ENCODE measurements at regions not wholly inside any gene's neighbourhood (a gene's known extent, or its start where the extent isn't known, plus 50 kb on each side); places are given as distances from the start of the nearest gene placed in this dataset.
A peak's percentile ranks its signal among the peaks of the same experiment; 100 is the strongest.
"Not testable (repeated sequence)": the region's sequence is repeated elsewhere in the genome, so short reads cannot be mapped to it uniquely, and the experiment has no call there.

DNA sequence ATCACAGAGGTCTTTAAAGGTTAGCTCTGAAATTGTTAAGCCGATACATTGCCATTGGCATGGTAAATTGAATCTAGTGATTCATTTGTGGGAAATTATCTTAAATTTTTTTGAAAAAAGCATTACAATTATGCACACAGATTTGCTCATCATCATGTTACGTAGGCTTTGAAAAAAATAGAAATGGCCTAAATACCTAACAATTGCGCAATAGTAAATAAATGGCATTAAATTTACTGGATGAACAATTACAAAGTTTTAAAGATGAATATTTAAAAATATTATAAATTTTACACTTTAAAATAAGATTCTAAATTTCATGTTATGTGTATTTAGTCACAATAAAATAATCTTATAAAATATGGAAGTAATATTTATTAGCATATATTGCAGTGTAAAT, 171.3 kb downstream of the RPRM start:
- no peak for DNase-seq (ENCODE audit: low read depth)

DNA sequence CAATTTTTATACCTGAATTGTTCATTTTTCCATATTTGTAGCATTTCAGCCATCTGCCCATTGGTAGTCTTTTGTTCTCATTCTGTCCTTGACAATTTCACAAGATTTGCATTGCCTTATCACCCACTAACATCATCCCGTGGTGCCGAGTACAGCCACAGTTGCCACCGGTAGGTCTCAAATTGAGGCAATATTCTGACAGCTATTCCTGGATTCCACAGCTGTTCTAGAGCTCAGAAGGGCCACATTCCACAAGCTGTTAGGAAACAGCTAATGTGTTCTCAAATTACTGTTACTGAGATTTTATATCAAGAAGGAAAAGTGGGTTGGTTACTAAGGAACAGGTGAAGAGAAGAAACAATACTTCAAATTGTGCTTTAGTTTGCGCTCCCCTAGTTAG, 178.8 kb downstream of the RPRM start:
- DNase-seq (ENCODE audit: low read depth), result no peak

DNA sequence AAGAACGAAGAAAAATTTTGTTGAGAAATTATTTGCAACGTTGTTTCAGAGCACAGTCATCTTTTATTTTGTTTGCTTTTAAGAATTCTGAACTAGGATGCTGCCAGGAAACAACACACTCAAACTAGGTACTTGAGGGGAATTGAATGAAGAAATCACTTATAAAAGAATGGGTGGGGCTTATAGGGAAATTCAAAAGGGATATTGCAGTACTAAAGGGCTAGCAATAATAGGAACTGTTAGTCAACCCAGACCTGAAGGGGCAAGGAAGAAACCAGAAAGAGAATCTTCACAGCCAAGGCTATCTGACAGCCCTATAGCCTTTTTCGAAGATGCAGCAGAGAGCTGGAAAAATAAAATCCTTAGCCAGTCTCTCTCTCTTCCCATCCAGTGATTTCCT, 179.3 kb downstream of the RPRM start:
- no peak for DNase-seq (ENCODE audit: low read depth)

DNA sequence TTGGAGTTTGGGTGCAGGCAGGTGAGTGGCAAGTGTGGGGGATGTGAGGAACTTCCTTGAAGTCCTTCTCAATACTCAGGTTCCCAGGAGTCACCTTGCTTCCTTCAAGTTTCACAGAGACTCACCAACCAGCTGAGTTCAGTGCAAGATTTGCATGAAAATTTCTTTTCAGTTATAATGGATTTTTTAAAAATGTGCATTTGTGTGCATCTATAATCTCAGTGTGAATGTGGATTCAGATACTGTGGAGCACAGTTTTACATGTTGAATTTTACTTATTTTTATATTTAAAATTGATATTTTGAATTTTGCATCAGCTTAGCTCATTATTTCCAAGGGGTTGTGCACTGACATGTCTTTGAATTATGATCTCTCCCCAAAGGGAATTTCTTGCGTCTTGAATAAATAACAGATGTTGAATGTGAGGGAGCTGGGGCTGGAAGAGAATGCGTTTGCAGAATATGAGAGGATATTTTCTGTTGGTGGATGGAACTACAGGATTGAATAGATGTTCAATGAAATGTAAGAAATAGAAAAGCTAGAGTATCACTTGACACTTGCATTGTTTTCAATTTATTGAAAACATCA, 184.3 kb downstream of the RPRM start:
- no peak for DNase-seq (ENCODE audit: low read depth)

DNA sequence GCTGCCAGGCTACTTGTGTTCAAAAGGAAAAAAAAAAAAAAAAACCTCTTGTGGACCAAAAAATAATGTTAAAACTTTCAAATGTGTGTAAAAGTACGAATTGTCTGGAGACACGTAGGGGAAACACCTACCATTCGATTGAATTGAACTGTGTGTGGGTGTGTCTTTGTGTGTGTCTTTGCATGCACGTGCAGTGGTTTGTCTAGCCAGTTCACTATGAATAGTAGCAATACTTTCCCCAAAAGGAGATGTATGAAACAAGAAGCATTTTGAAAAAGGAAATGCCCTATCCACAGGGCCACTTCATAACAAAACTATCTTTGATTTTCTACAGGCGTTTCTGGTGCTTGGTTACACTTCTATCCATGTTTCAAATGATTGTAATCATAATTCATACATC, 186.8 kb downstream of the RPRM start:
- no peak for DNase-seq (ENCODE audit: low read depth)

DNA sequence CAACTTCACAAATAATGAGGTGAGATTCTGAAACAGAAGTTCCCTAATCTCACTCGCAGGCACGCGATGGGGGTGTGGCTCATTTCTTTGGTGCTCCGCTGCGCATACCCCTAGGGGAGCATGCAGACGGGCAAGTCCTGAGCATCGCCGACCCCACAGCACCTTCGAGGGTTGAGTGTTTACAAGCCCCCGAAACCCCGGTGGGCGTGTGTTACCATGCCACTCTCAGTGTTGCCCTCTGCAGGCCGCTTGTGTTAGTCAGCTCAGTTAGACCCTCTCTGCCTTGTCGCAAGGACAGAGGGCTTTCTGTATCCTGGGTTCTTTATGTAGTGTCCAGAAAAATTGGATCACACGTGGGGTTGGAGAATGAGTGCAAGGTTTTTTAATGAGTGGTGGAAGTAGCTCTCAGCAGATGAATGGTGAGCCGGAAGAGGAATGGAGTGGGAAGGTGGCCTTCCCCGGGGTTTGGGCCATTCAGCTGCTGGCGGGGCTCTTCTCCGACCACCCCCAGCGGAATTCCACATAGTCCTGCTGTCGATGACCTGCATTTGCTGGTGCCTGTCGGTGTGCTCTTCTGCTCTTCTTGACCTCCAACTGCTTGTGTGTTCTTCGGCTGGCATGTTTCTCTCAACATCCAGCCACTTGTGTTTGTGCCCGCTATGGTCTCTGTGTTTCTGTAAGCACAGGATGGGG, 191.3 kb downstream of the RPRM start:
- no peak for DNase-seq (ENCODE audit: low read depth)

DNA sequence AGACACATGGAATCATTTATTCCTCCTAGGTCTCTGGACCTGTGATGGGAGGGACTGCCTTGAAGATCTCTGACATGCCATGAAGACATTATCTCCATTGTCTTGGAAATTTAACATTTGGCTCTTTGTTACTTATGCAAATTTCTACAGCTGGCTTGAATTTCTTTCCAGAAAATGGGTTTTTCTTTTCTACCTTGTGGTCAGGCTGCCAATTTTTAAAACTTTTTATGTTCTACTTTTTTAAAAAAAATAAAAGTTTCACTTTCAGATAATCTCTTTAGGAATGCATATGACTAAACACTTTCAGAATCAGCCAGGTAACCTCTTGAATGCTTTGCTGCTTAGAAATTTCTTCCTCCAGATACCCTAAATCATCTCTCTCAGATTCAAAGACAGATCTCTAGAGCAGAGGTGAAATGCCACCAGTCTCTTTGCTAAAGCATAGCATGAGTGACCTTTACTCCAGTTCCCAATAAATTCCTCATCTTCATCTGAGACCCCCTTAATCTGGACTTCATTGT, 209.6 kb downstream of the RPRM start:
- DNase-seq (ENCODE audit: low read depth), result no peak

DNA sequence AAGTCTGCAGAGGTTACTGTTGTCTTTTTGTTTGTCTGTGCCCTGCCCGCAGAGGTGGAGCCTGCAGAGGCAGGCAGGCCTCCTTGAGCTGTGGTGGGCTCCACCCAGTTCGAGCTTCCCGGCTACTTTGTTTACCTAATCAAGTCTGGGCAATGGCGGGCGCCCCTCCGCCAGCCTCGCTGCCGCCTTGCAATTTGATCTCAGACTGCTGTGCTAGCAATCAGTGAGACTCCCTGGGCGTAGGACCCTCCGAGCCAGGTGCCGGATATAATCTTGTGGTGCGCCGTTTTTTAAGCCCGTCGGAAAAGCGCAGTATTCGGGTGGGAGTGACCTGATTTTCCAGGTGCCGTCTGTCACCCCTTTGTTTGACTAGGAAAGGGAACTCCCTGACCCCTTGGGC, 221.7 kb downstream of the RPRM start:
- DNase-seq (ENCODE audit: low read depth), result not testable (repeated sequence)

DNA sequence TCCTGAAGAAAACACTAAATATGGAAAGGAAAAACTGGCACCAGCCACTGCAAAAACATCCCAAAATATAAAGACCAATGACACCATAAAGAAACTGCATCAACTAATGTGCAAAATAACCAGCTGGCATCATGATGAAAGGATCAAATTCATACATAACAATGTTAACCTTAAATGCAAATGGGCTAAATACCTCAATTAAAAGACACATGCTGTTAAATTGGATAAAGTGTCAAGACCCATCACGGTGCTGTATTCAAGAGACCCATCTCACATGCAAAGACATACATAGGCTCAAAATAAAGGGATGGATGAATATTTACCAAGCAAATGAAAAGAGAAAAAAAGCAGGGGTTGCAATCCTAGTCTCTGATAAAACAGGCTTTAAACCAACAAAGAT, 231.9 kb downstream of the RPRM start:
- not testable (repeated sequence) for DNase-seq (ENCODE audit: low read depth)

DNA sequence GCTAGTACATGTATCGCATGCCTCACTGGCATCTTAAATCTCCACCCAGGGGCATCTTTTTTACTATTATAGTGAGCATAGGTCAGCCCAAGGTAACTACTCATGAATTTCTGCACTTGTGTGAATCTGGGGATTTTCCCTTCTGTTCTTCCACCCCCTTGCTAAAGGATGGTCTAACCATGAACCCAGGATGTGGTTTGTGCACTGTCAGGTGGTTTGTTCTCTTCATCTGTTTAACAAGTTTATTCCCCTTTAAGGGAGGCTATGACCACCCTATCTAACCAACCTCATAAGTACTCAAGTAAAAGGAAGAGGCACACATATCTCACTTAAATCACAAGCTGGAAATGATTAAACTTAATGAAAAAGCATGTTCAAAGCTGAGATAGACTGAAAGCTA, 243.0 kb downstream of the RPRM start:
- DNase-seq (ENCODE audit: low read depth), result peak; percentile 4

DNA sequence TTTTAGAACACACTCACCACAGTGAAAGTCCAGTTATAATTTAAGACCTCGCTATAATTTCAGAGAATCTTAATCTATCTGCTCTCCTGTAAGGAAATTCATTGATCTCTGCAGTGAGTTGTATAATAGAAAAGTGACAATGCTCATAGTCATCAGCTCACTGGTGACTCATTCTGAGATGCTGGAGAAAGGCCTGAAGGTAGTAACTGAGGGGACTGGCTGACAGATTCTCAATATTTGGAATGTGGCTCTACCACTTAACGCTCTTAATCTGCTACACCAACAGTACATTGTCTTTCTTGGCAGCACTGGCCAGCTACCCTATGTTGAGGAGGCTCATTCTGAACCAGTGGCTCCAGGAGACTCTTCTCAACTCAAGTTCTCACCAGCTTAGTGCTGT, 246.1 kb downstream of the RPRM start:
- no peak for DNase-seq (ENCODE audit: low read depth)

DNA sequence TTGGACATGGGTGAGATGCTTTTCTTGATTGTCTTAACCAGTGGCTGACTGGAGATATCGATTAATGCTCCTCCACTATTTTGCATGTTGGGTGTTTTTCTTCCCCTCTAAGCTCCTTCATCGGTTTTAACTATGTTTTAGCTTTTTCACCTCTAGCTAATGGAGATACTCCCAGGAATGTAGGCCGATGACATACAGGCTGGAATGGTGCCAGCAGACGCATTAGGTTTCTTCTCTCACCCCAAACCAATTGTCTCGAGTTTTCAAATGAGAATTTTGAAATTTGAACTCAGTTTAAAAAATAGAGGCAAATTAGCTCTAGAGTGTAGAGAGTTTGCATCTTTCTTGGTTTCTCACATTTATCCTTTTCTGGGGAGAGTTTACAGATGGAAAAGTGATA, 247.6 kb downstream of the RPRM start:
- DNase-seq (ENCODE audit: low read depth), result no peak

DNA sequence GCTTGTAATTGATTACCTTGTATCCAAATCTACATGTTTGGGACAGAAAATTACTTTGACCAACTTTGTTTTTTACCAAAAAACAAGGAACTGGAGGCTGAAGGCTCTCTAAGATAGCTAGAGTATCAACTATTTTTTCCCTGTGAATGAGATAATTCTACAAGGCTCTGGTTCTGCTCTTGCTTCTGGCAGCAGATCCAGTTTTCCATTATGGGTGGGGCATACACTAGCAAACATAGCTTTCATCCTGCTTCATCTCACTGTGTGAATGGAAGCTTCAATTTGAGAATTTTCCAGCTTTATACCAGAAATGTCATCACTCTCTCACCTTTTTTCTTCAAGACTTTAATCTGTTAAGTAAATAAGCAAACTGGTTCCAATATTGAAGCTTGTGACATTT, 249.7 kb downstream of the RPRM start:
- DNase-seq (ENCODE audit: low read depth), result no peak

DNA sequence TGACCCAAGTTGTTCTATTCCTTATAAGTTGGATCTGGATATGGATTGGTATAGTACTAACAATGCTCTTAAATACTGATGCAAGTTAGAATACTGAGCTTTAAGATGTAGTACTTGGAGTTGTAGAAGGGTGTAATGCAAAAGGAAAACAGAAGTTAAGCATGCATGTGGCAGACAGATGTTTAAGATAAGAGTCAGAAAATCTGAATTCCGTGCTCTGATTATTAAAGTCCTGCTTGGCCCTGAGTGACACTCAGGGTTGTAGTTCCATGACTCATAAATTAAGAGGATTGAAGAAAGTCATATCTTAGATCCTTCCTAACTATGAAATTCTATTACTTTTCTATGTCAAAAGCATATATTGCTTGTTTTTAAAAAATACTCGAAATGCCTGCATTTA, 250.6 kb downstream of the RPRM start:
- no peak for DNase-seq (ENCODE audit: low read depth)

DNA sequence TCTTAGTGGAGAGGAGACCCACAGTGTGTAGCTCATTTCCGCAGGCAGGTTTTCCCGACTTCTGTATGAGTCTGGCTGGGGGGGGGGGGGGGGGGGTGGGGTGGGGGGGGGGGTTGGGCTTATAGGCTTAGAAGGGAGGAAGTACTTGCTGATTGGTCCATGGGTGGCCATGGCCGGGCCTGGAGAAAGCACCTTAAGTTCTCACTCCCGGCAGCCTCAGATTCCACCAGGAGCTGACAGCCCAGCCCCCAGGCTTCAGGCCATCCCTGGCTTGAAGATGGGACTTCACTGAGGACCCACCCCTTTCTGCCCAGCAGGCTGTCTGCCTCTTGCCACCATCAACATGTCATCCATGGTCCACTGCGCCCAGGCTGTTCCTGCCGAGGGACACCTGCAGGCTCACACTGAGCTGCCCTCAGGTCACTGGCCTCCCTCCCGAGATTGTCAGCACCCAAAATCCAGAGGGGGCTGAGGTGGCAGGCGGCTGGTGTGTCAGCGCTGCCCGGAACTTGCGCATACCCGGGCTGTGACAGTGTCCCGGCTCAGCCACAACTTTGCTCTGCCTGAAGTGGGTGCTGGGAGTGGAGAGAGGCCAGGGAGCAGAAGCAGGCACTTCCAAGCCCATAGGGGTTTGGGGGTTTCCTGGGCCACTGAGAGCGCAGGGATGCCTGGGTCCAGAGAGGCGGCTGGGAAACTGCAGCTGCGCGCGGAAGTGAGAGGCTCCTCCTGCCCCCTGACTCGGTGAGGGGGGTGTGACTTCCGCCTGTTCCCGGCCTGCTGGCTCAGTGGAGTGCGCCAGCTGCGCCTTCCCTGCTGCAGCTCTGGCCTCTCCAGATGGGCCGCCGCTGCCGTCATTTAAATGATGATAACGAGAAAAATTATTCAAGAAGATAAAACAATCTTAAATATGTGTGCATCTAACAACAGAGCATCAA, 256.1 kb downstream of the RPRM start:
- DNase-seq (ENCODE audit: low read depth), result no peak

DNA sequence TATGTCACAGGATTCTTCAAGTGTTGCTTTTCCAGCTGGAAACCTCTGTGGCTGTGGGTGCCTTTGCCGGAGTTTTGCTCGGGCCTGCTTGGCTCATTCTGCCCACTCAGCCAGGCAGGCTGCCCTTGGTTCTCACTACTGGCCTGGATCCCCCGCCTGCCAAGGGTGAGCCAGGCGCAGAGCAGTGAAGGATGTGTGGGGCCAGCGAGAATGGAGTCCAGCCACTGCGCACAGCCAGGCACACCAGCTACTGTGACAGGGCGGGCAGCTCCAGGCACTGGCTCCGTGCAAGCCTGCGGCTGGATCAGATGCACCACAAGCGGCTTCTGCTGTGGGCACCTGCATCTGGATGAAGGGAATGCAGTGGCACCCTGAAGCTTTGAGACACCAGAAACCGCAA, 257.1 kb downstream of the RPRM start:
- no peak for DNase-seq (ENCODE audit: low read depth)

DNA sequence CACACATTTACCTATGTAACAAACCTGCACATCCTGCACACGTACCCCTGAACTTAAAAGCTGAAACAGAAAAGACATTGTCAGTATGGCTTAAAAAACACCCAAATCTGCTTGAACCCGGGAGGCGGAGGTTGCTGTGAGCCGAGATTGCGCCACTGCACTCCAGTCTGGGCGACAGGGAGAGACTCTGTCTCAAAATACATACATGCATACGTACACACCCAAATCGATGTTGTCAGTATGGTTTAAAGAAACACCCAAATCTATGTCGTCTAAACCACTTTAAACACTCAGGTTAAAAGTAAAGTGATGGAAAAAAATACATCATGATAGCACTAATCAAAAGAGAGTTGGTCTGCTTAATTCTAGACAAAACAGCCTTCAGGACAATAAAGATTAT, 257.5 kb downstream of the RPRM start:
- DNase-seq (ENCODE audit: low read depth), result no peak

DNA sequence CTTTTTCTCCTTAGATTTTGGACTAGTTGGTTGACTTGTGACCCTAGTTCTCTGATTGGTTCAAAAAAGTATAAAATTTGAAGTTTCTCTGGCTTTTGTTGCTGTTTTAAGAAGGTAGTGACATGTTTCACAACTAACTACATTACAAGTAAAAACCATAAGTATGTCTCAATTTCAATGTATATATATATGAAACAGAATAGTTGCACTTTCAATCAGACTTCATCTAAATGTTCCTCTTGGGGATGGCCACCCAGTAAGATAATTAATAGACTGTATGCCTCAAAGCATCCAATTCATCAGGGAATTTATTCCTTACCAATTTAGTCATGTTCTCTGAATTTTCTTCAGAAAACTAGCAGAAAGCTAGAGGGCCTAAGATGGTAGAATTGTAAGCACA, 259.7 kb downstream of the RPRM start:
- no peak for DNase-seq (ENCODE audit: low read depth)

DNA sequence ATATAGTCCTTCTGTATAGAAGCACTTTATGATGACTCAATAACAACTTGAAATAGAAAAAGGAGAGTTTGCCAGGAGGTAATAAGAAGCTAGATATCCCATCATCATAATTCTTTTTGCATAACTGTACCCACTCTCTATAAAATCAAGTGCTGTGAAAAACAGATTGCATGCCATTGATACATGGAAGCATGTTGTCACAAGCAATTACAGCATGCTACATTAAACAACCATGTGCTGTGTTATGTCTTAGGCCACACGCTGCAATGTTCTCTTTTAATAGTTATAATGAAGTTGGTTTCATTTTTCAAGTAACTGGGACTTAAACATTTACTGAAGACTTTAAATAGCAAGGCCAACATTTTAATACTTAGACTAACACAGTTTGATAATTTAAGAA, 264.2 kb downstream of the RPRM start:
- DNase-seq (ENCODE audit: low read depth), result no peak

DNA sequence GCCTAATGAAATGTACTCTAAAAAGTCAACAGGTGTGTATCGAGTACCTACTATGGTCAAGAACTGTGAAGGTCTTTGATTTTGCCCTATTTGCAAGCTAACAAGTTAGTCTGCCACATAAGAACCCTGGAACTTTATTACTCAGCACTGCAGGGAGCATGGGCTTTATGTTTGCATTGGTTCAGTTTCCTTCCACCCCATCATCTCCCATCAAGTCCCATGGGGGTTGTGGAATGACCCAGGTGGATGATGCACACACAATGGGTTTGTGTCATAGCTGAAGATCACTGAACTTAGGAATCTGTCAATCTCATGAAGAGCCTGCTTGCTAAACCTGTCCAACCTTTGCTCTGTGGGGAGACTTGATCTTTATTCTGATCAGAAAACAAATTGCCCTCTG, 265.5 kb downstream of the RPRM start:
- no peak for DNase-seq (ENCODE audit: low read depth)

DNA sequence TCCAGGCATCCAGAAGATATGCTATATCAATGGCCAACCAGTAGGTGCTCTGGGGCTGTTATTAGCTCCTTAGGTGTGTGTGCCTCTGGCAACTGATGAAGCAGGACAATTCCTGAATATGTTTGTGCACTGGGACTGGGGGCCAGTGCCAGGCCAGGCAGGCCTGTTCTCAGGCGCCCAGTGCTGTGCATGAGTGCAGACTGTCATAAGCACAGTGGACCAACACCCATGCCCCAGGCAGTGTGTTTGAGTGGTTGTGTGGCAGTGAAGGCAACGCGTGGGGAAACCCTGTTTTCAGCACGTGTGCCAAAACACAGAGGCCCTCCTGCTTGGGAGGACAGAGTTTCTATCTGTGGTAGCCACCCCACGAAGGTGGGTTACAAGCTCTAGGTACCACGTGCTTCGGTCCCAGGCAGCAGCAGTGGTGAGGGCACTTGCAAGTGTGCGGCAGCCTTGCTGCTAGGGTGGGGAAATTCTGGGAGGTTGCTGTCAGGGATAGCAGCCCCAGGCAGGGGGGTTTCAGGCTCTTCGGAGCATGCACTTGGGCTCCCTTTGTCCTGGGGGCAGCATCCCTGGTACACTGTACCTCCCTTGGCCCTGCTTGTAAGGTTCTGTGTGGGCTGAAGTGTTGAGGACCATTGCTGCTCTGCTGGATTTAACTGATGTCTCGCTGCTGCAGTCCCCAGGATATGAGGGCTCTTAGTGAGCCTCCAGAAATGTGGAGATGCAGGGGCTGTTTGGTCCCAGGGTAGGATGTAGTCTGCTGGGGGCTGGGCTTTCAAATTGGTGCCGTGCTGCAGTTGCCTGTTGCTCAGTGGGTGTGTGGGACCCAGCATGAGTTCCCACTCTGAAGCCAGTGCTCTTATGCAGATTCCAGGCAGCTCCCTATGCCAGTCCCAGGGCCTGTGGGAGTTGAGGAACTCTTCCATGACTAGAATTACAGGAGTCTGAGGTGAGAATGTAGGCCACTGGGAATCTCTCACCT, 280.9 kb downstream of the RPRM start:
- DNase-seq (ENCODE audit: low read depth), result no peak
